ENCODE measurements at regions not wholly inside any gene's neighbourhood (a gene's known extent, or its start where the extent isn't known, plus 50 kb on each side); places are given as distances from the start of the nearest gene placed in this dataset.

GRCh38 chr18:62663731-62664336, 51.5 kb upstream of the PHLPP1 start:
- intact Hi-C loops (cut with DNase I), result no loop called here

GRCh38 chr18:62664414-62664813, 50.9 kb upstream of the PHLPP1 start:
- intact Hi-C loops (cut with DNase I), result no loop called here
- DNase-seq (ENCODE audit: low spot score), result no peak

More at GRCh38 chr18:62663731-62664336, 51.5 kb upstream of the PHLPP1 start:
- no peak for DNase-seq (ENCODE audit: low spot score)

- no peak for DNase-seq (ENCODE audit: low spot score)
- intact Hi-C loops (cut with DNase I), result no loop called here
These were observed 50.2 kb upstream of the PHLPP1 start for GRCh38 chr18:62665188-62665587.

Data from posterior vena cava (tissue), 2 donors.